Colonic mucosa (tissue), 4 donors: ENCODE measurements at regions not wholly inside any gene's neighbourhood (a gene's known extent, or its start where the extent isn't known, plus 50 kb on each side); places are given as distances from the start of the nearest gene placed in this dataset.
"Not testable (repeated sequence)": the region's sequence is repeated elsewhere in the genome, so short reads cannot be mapped to it uniquely, and the experiment has no call there.

Experiments
- DNase-seq: peaks from one replicate; pipeline ENCODE4 v3.0.0-alpha.2; 2020
- H3K27ac ChIP-seq: fragments of 200-600 bp; one replicate; pipeline ENCODE4 v1.8.0; 2021
- H3K27me3 ChIP-seq: fragments of 200-600 bp; one replicate; pipeline ENCODE4 v1.8.0; 2021
- H3K36me3 ChIP-seq: fragments of 200-600 bp; one replicate; pipeline ENCODE4 v1.8.0; 2021
- H3K4me1 ChIP-seq: fragments of 200-600 bp; one replicate; pipeline ENCODE4 v1.8.0; 2021; ENCODE audit warnings: mild to moderate bottlenecking
- H3K4me3 ChIP-seq: fragments of 200-600 bp; one replicate; pipeline ENCODE4 v1.8.0; 2021
- H3K9ac ChIP-seq, 2 donors: one replicate each; pipeline ENCODE4 v1.7.0; 2013; ENCODE audit warnings: control low read depth in 2 of 2, low read depth in 2 of 2, low read length in 2 of 2
- H3K9me3 ChIP-seq: fragments of 200-600 bp; one replicate; pipeline ENCODE4 v1.8.0; 2021
- CTCF ChIP-seq: fragments of 200-600 bp; IDR thresholded peaks from one replicate; pipeline ENCODE4 v1.8.0; 2022; ENCODE audit warnings: antibody characterized with exemption, mild to moderate bottlenecking
- intact Hi-C: fragments of 100-400 bp; cut with DNase I; formaldehyde crosslinking; loops from one replicate; pipeline ENCODE4 v1.14.1; 2022
- donor health status: healthy.
- donor health status: DM: no; HTN: no; CAD: no.
- donor health status: DM: no; HTN: no; CAD: no.

GRCh38 chr6:9308284-9308683 lies 872.9 kb upstream of the SLC35B3 start:
- no peaks in the 10 kb centered on the region for H3K27me3 ChIP-seq
- no peak overlapping the region for H3K9ac ChIP-seq

GRCh38 chr6:9307786-9308185 lies 872.4 kb upstream of the SLC35B3 start:
- Histone ChIP-seq H3K9ac (no peak overlapping the region), H3K27ac (no peak overlapping the region), H3K36me3 (no peaks in the 10 kb centered on the region), H3K9me3 (no peaks in the 10 kb centered on the region), H3K4me1 (no peaks in the 10 kb centered on the region), H3K27me3 (no peaks in the 10 kb centered on the region), H3K4me3 (no peak overlapping the region)
- no peak for TF ChIP-seq CTCF
- intact Hi-C loops, result no loop called here
- no peak for DNase-seq

More at GRCh38 chr6:9308284-9308683, 872.9 kb upstream of the SLC35B3 start:
- no peaks in the 10 kb centered on the region for H3K36me3 ChIP-seq
- H3K9me3 ChIP-seq, result no peaks in the 10 kb centered on the region
- no peak overlapping the region for H3K27ac ChIP-seq
- no peaks in the 10 kb centered on the region for H3K4me1 ChIP-seq
- DNase-seq, result no peak
- TF ChIP-seq CTCF, result no peak
- intact Hi-C loops, result no loop called here
- no peak overlapping the region for H3K4me3 ChIP-seq

- H3K27ac ChIP-seq, result no peak overlapping the region
- H3K9me3 ChIP-seq, result no peaks in the 10 kb centered on the region
- DNase-seq, result no peak
- H3K36me3 ChIP-seq, result no peaks in the 10 kb centered on the region
- no peak for TF ChIP-seq CTCF
- H3K27me3 ChIP-seq, result no peaks in the 10 kb centered on the region
- no peak overlapping the region for H3K9ac ChIP-seq
- H3K4me1 ChIP-seq, result no peaks in the 10 kb centered on the region
- no peak overlapping the region for H3K4me3 ChIP-seq
- intact Hi-C loops, result no loop called here
Measured at GRCh38 chr6:9307187-9307586, 871.8 kb upstream of the SLC35B3 start.

GRCh38 chr6:9295644-9296043 lies 860.3 kb upstream of the SLC35B3 start:
- no peak overlapping the region for H3K27ac ChIP-seq
- no peaks in the 10 kb centered on the region for H3K9me3 ChIP-seq
- no peak overlapping the region for H3K9ac ChIP-seq
- no peaks in the 10 kb centered on the region for H3K27me3 ChIP-seq
- H3K36me3 ChIP-seq, result no peaks in the 10 kb centered on the region
- no peak overlapping the region for H3K4me3 ChIP-seq
- no peaks in the 10 kb centered on the region for H3K4me1 ChIP-seq
- intact Hi-C loops, result no loop called here
- no peak for DNase-seq
- TF ChIP-seq CTCF, result no peak

GRCh38 chr6:9292975-9293374 lies 857.6 kb upstream of the SLC35B3 start:
- Histone ChIP-seq H3K9me3 (no peaks in the 10 kb centered on the region), H3K27me3 (no peaks in the 10 kb centered on the region), H3K9ac (no peak overlapping the region), H3K4me1 (no peaks in the 10 kb centered on the region), H3K4me3 (no peak overlapping the region), H3K36me3 (no peaks in the 10 kb centered on the region), H3K27ac (no peak overlapping the region)
- intact Hi-C loops, result no loop called here
- TF ChIP-seq CTCF, result no peak
- DNase-seq, result no peak

- H3K4me1 ChIP-seq, H3K27ac ChIP-seq, H3K9ac ChIP-seq, intact Hi-C loops, DNase-seq, H3K9me3 ChIP-seq, H3K36me3 ChIP-seq, H3K27me3 ChIP-seq, H3K4me3 ChIP-seq: not testable (repeated sequence)
Measured at GRCh38 chr6:9290342-9290741, 855.0 kb upstream of the SLC35B3 start.
